SK-N-SH (cell line): ENCODE measurements at regions not wholly inside any gene's neighbourhood (a gene's known extent, or its start where the extent isn't known, plus 50 kb on each side); places are given as distances from the start of the nearest gene placed in this dataset.

Experiments
- CTCF ChIA-PET: fragments of 300-600, 350-600 bp; formaldehyde crosslinking; extraction: SDS; loops from one replicate; lab custom pipeline; 2021; lab: Yijun Ruan, JAX
- POLR2A ChIA-PET: fragments of 350-600 bp; sonication (Branson Sonifier 250); formaldehyde crosslinking; extraction: SDS; loops from one replicate; lab custom pipeline; 2020; ENCODE audit warnings: antibody characterized with exemption, inconsistent platforms; lab: Yijun Ruan, JAX
- DNase-seq: peaks from one replicate; pipeline ENCODE4 v3.0.0; 2012
- H2AFZ ChIP-seq: fragments of 200-600 bp; sonication (generic); 2 replicates; pipeline ENCODE4 v1.8.1; 2016; ENCODE audit warnings: antibody characterized with exemption, mild to moderate bottlenecking, low read depth
- H3F3A ChIP-seq: fragments of 200-600 bp; sonication (generic); replicated peaks from 2 replicates; pipeline ENCODE3; 2016; ENCODE audit warnings: antibody characterized with exemption, mild to moderate bottlenecking; ENCODE audit not compliant: insufficient read depth
- H3K27ac ChIP-seq, 2 experiments: fragments of 200-500 bp in 1 of 2; fragments of 200-600 bp in 1 of 2; sonication (Bioruptor generic) in 1 of 2; sonication (generic), shearing (Covaris generic) in 1 of 2; 2 replicates each; pipeline versions ENCODE4 v1.5.1 to v1.6.1; 2014 to 2016; ENCODE audit warnings: low read depth in 2 of 2, inconsistent platforms in 1 of 2, low read length in 1 of 2, mild to moderate bottlenecking in 1 of 2, mixed read lengths in 1 of 2
- H3K27me3 ChIP-seq: fragments of 200-600 bp; sonication (generic), shearing (Covaris generic); 2 replicates; pipeline ENCODE4 v1.6.1; 2016; ENCODE audit warnings: mixed run types; ENCODE audit not compliant: insufficient read depth
- H3K36me3 ChIP-seq, 2 experiments: fragments of 200-500 bp in 1 of 2; fragments of 200-600 bp in 1 of 2; sonication (Bioruptor generic) in 1 of 2; sonication (generic) in 1 of 2; replicated peaks in 1 of 2; 2 replicates each; pipeline versions ENCODE3 to v1.5.1; 2014 to 2016; ENCODE audit warnings: low read length in 1 of 2, mild to moderate bottlenecking in 1 of 2; ENCODE audit not compliant: insufficient read depth in 2 of 2, control insufficient read depth in 1 of 2
- H3K4me1 ChIP-seq, 2 experiments: fragments of 200-500 bp in 1 of 2; fragments of 200-600 bp in 1 of 2; sonication (Bioruptor generic) in 1 of 2; sonication (generic), shearing (Covaris generic) in 1 of 2; 2 replicates each; pipeline versions ENCODE4 v1.5.1 to v1.6.1; 2014 to 2016; ENCODE audit warnings: low read depth in 1 of 2, low read length in 1 of 2, mixed run types in 1 of 2; ENCODE audit not compliant: insufficient read depth in 2 of 2, control insufficient read depth in 1 of 2
- H3K4me2 ChIP-seq: fragments of 200-600 bp; sonication (generic), shearing (Covaris generic); 2 replicates; pipeline ENCODE4 v1.6.1; 2017; ENCODE audit warnings: mixed run types
- H3K4me3 ChIP-seq, 2 experiments: fragments of 200-500 bp in 1 of 2; fragments of 200-600 bp in 1 of 2; sonication (Bioruptor generic) in 1 of 2; sonication (generic), shearing (Covaris generic) in 1 of 2; 2 replicates each; pipeline versions ENCODE4 v1.5.1 to v1.8.1; 2014 to 2016; ENCODE audit warnings: low read depth in 2 of 2, inconsistent platforms in 1 of 2, low read length in 1 of 2, mild to moderate bottlenecking in 1 of 2, mixed read lengths in 1 of 2, moderate library complexity in 1 of 2
- H3K79me2 ChIP-seq: fragments of 200-600 bp; sonication (generic); 2 replicates; pipeline ENCODE4 v1.8.1; 2017; ENCODE audit warnings: mild to moderate bottlenecking; ENCODE audit not compliant: insufficient read depth
- H3K9ac ChIP-seq: fragments of 200-600 bp; sonication (generic); 2 replicates; pipeline ENCODE4 v1.6.1; 2017; ENCODE audit warnings: mixed run types
- H3K9me2 ChIP-seq: fragments of 200-600 bp; sonication (generic); 2 replicates; pipeline ENCODE4 v1.6.1; 2017; ENCODE audit warnings: mixed run types
- H3K9me3 ChIP-seq: fragments of 200-600 bp; sonication (generic); 2 replicates; pipeline ENCODE4 v1.6.1; 2017; ENCODE audit warnings: mixed run types, mild to moderate bottlenecking, moderate library complexity
- H4K20me1 ChIP-seq: fragments of 200-600 bp; sonication (generic); 2 replicates; pipeline ENCODE4 v1.6.1; 2017; ENCODE audit warnings: mild to moderate bottlenecking, mixed run types; ENCODE audit not compliant: insufficient read depth
- CHD2 ChIP-seq: fragments of 150-350 bp; IDR thresholded peaks from 2 replicates; pipeline ENCODE4 v1.6.1; 2018; ENCODE audit warnings: low read length; ENCODE audit not compliant: partially characterized antibody
- ELF1 ChIP-seq: IDR thresholded peaks from 2 replicates; pipeline ENCODE4 v1.4.0; 2012
- EP300 ChIP-seq, 2 experiments: IDR thresholded peaks; 2 replicates each; pipeline versions ENCODE4 v1.4.0 to v1.6.1; 2012; ENCODE audit warnings: borderline replicate concordance in 1 of 2, low read depth in 1 of 2, low read length in 1 of 2
- FOSL2 ChIP-seq: IDR thresholded peaks from 2 replicates; pipeline ENCODE4 v1.4.0; 2012; ENCODE audit warnings: low read depth, mild to moderate bottlenecking, moderate library complexity, borderline replicate concordance
- FOXM1 ChIP-seq: IDR thresholded peaks from 2 replicates; pipeline ENCODE4 v1.4.0; 2012; ENCODE audit warnings: low read depth, mild to moderate bottlenecking
- GATA2 ChIP-seq: sonication (generic); formaldehyde crosslinking; IDR thresholded peaks from 2 replicates; pipeline ENCODE4 v1.5.0; 2020; ENCODE audit warnings: mild to moderate bottlenecking, missing genetic modification reagents
- MXI1 ChIP-seq: IDR thresholded peaks from 2 replicates; pipeline ENCODE4 v1.6.1; 2012; ENCODE audit warnings: mild to moderate bottlenecking, low read depth, low read length, improper control_type of control experiment
- NFIC ChIP-seq: IDR thresholded peaks from 2 replicates; pipeline ENCODE4 v1.4.0; 2012; ENCODE audit warnings: borderline replicate concordance
- PBX3 ChIP-seq: IDR thresholded peaks from 2 replicates; pipeline ENCODE4; 2012
- RAD21 ChIP-seq: IDR thresholded peaks from 2 replicates; pipeline ENCODE4 v1.6.1; 2012; ENCODE audit warnings: mild to moderate bottlenecking, low read length
- RXRA ChIP-seq: IDR thresholded peaks from 2 replicates; pipeline ENCODE4 v1.4.0; 2012; ENCODE audit warnings: low read depth, mild to moderate bottlenecking, borderline replicate concordance
- SIN3A ChIP-seq: IDR thresholded peaks from 2 replicates; pipeline ENCODE4 v1.6.1; 2012; ENCODE audit warnings: low read depth, mild to moderate bottlenecking, low read length, moderate library complexity, borderline replicate concordance
- SMC3 ChIP-seq: IDR thresholded peaks from 2 replicates; pipeline ENCODE4 v1.6.1; 2012; ENCODE audit warnings: low read depth, low read length, improper control_type of control experiment
- TCF12 ChIP-seq: IDR thresholded peaks from 2 replicates; pipeline ENCODE4 v1.4.0; 2012
- TEAD4 ChIP-seq: IDR thresholded peaks from 2 replicates; pipeline ENCODE4 v1.4.0; 2012; ENCODE audit warnings: mild to moderate bottlenecking, borderline replicate concordance; ENCODE audit not compliant: insufficient read depth
- USF1 ChIP-seq: IDR thresholded peaks from 2 replicates; pipeline ENCODE4 v1.4.0; 2012; ENCODE audit warnings: low read depth, borderline replicate concordance
- WGBS: methylation state at CpG from one replicate; pipeline ENCODE4 v1.1.6; 2017; ENCODE audit warnings: low lambda C conversion rate; 5-methylcytosine and 5-hydroxymethylcytosine counted together
- TF ChIP-seq, protein P1 (sequence below): fragments of 150-350 bp; IDR thresholded peaks from 2 replicates; pipeline ENCODE4 v1.6.1; 2016; ENCODE audit warnings: mild to moderate bottlenecking, low read depth, low read length
- TF ChIP-seq, protein P2 (sequence below): fragments of 200-600 bp; sonication (generic); IDR thresholded peaks from 2 replicates; pipeline ENCODE4 v1.6.1; 2017; ENCODE audit warnings: antibody characterized with exemption, mild to moderate bottlenecking, moderate library complexity
- TF ChIP-seq, protein P3 (sequence below): IDR thresholded peaks from 2 replicates; pipeline ENCODE4 v1.4.0; 2012; ENCODE audit warnings: low read depth

- H4K20me1 ChIP-seq: no peaks in the 10 kb centered on the region
- no peaks in the 10 kb centered on the region for H3K9me3 ChIP-seq
- 23% methylated on average over 3 of the region's 3 CpGs for WGBS
- CTCF ChIA-PET: no interaction called here
- H3K9ac ChIP-seq: no peak overlapping the region
- H3K9me2 ChIP-seq: no peaks in the 10 kb centered on the region
- no peaks in the 10 kb centered on the region for H3K27me3 ChIP-seq
- no peak for DNase-seq
- TF ChIP-seq, protein P1, sequence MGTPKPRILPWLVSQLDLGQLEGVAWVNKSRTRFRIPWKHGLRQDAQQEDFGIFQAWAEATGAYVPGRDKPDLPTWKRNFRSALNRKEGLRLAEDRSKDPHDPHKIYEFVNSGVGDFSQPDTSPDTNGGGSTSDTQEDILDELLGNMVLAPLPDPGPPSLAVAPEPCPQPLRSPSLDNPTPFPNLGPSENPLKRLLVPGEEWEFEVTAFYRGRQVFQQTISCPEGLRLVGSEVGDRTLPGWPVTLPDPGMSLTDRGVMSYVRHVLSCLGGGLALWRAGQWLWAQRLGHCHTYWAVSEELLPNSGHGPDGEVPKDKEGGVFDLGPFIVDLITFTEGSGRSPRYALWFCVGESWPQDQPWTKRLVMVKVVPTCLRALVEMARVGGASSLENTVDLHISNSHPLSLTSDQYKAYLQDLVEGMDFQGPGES: no peak
- no peak for TF ChIP-seq ELF1
- no peak for TF ChIP-seq TEAD4
- TF ChIP-seq FOSL2: no peak
- TF ChIP-seq NFIC: no peak
- TF ChIP-seq USF1: no peak
- TF ChIP-seq MXI1: no peak
- no peak for TF ChIP-seq PBX3
- TF ChIP-seq TCF12: no peak
- TF ChIP-seq FOXM1: no peak
- no peak for TF ChIP-seq EP300 (IDR thresholded peaks at IDR 0.05; ENCODE audit: borderline replicate concordance in 1 of 2, low read depth in 1 of 2, low read length in 1 of 2)
- TF ChIP-seq GATA2 (CRISPR knock-in tag): no peak
- TF ChIP-seq, all 33 proteins: peak for 0
- Histone ChIP-seq H3K36me3 (no peaks in the 10 kb centered on the region), H3K79me2 (no peaks in the 10 kb centered on the region), H3K27ac (no peak overlapping the region), H3K4me2 (no peak overlapping the region), H3K4me3 (no peak overlapping the region), H3K4me1 (no peaks in the 10 kb centered on the region), H2AFZ (no peak overlapping the region), H3F3A (no peaks in the 10 kb centered on the region)
- POLR2A ChIA-PET: no interaction called here
These were observed 909.9 kb upstream of the CHAC2 start for GRCh38 chr2:52857722-52858121.

GRCh38 chr2:52852006-52852405, 915.6 kb upstream of the CHAC2 start:
- 34% methylated on average over 5 of the region's 7 CpGs for WGBS
- ChIA-PET POLR2A (interaction anchor here (0.6 kb wide), 1 partner anchor 1686 kb away, joined by 3 read pairs; no protein-coding TSS in a partner anchor), CTCF (no interaction called here)
- no peaks in the 10 kb centered on the region for H3K9me2 ChIP-seq
- H3K9ac ChIP-seq: no peak overlapping the region
- no peaks in the 10 kb centered on the region for H3K4me1 ChIP-seq
- no peaks in the 10 kb centered on the region for H3K9me3 ChIP-seq
- no peak overlapping the region for H3K27ac ChIP-seq
- H3K79me2 ChIP-seq: no peaks in the 10 kb centered on the region
- no peaks in the 10 kb centered on the region for H4K20me1 ChIP-seq
- H2AFZ ChIP-seq: no peak overlapping the region
- no peaks in the 10 kb centered on the region for H3K36me3 ChIP-seq
- no peak overlapping the region for H3K4me2 ChIP-seq
- no peak for DNase-seq
- TF ChIP-seq ELF1 (no peak), FOXM1 (no peak), CHD2 (no peak), RXRA (no peak), SMC3 (no peak), RAD21 (no peak), EP300 (IDR thresholded peaks at IDR 0.05; ENCODE audit: borderline replicate concordance in 1 of 2, low read depth in 1 of 2, low read length in 1 of 2) (no peak), SIN3A (no peak)
- TF ChIP-seq, protein P2, sequence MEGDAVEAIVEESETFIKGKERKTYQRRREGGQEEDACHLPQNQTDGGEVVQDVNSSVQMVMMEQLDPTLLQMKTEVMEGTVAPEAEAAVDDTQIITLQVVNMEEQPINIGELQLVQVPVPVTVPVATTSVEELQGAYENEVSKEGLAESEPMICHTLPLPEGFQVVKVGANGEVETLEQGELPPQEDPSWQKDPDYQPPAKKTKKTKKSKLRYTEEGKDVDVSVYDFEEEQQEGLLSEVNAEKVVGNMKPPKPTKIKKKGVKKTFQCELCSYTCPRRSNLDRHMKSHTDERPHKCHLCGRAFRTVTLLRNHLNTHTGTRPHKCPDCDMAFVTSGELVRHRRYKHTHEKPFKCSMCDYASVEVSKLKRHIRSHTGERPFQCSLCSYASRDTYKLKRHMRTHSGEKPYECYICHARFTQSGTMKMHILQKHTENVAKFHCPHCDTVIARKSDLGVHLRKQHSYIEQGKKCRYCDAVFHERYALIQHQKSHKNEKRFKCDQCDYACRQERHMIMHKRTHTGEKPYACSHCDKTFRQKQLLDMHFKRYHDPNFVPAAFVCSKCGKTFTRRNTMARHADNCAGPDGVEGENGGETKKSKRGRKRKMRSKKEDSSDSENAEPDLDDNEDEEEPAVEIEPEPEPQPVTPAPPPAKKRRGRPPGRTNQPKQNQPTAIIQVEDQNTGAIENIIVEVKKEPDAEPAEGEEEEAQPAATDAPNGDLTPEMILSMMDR: no peak
- TF ChIP-seq, protein P3, sequence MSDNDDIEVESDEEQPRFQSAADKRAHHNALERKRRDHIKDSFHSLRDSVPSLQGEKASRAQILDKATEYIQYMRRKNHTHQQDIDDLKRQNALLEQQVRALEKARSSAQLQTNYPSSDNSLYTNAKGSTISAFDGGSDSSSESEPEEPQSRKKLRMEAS: no peak
- no peak overlapping the region for H3K4me3 ChIP-seq
- no peaks in the 10 kb centered on the region for H3F3A ChIP-seq
- no peaks in the 10 kb centered on the region for H3K27me3 ChIP-seq
